KMS-11 (cell line): ENCODE measurements at regions not wholly inside any gene's neighbourhood (a gene's known extent, or its start where the extent isn't known, plus 50 kb on each side); places are given as distances from the start of the nearest gene placed in this dataset.

Experiments used
- H2AFZ ChIP-seq: fragments of 200-600 bp; sonication (generic); 2 replicates; pipeline ENCODE4 v1.6.1; 2016; ENCODE audit warnings: antibody characterized with exemption, mixed run types, low read depth
- H3K27ac ChIP-seq: fragments of 200-600 bp; sonication (generic); 2 replicates; pipeline ENCODE4 v1.6.1; 2016; ENCODE audit warnings: mild to moderate bottlenecking, mixed run types
- H3K27me3 ChIP-seq: fragments of 200-600 bp; sonication (generic); 2 replicates; pipeline ENCODE4 v1.6.1; 2017; ENCODE audit warnings: mild to moderate bottlenecking, low read depth, mixed run types, moderate library complexity; ENCODE audit not compliant: insufficient read depth
- H3K36me3 ChIP-seq: fragments of 200-600 bp; sonication (generic); 2 replicates; pipeline ENCODE4 v1.6.1; 2017; ENCODE audit warnings: mild to moderate bottlenecking, mixed run types; ENCODE audit not compliant: insufficient read depth
- H3K4me1 ChIP-seq: fragments of 200-600 bp; sonication (generic); 2 replicates; pipeline ENCODE4 v1.6.1; 2016; ENCODE audit warnings: mild to moderate bottlenecking, low read depth, mixed run types; ENCODE audit not compliant: poor library complexity, severe bottlenecking
- H3K4me2 ChIP-seq: fragments of 200-600 bp; sonication (generic); 2 replicates; pipeline ENCODE4 v1.7.0; 2016; ENCODE audit warnings: mild to moderate bottlenecking, mixed run types
- H3K4me3 ChIP-seq: fragments of 200-600 bp; sonication (generic); IDR thresholded peaks from 2 replicates; pipeline ENCODE4 v1.6.1; 2017; ENCODE audit warnings: low read depth, low read length, mixed read lengths; ENCODE audit not compliant: insufficient read depth
- H3K79me2 ChIP-seq: fragments of 200-600 bp; sonication (generic); 2 replicates; pipeline ENCODE4 v1.6.1; 2016; ENCODE audit warnings: low read depth, mixed run types; ENCODE audit not compliant: insufficient read depth
- H3K9ac ChIP-seq: fragments of 200-600 bp; sonication (generic); 2 replicates; pipeline ENCODE4 v1.6.1; 2016; ENCODE audit warnings: mild to moderate bottlenecking, mixed run types
- H4K20me1 ChIP-seq: fragments of 200-600 bp; sonication (generic); 2 replicates; pipeline ENCODE4 v1.6.1; 2016; ENCODE audit warnings: mild to moderate bottlenecking, mixed run types; ENCODE audit not compliant: insufficient read depth
- CTCF ChIP-seq: fragments of 200-600 bp; sonication (generic); conservative IDR thresholded peaks from 2 replicates; pipeline ENCODE4 v1.6.1; 2017; ENCODE audit warnings: low read depth, mild to moderate bottlenecking, antibody characterized with exemption, low read length, moderate library complexity, mixed read lengths

GRCh38 chr1:164040754-164041153 lies 518.2 kb upstream of the PBX1 start:
- H3K27ac ChIP-seq, result no peak overlapping the region
- H3K4me2 ChIP-seq, result no peak overlapping the region
- H3K27me3 ChIP-seq, result no peaks in the 10 kb centered on the region
- no peak overlapping the region for H3K4me3 ChIP-seq
- no peaks in the 10 kb centered on the region for H3K4me1 ChIP-seq
- no peaks in the 10 kb centered on the region for H4K20me1 ChIP-seq
- H3K9ac ChIP-seq, result no peak overlapping the region
- no peak for TF ChIP-seq CTCF
- H3K36me3 ChIP-seq, result no peaks in the 10 kb centered on the region
- no peak overlapping the region for H2AFZ ChIP-seq
- no peaks in the 10 kb centered on the region for H3K79me2 ChIP-seq

- Histone ChIP-seq H2AFZ (no peak overlapping the region), H3K4me2 (no peak overlapping the region), H3K4me3 (no peak overlapping the region), H3K36me3 (no peaks in the 10 kb centered on the region; the same call in 1 of the 2 replicates), H3K4me1 (no peaks in the 10 kb centered on the region), H3K27ac (no peak overlapping the region), H3K27me3 (no peaks in the 10 kb centered on the region), H3K9ac (no peak overlapping the region), H3K79me2 (no peaks in the 10 kb centered on the region), H4K20me1 (no peaks in the 10 kb centered on the region)
- TF ChIP-seq CTCF, result no peak
Measured at GRCh38 chr1:164051782-164052181, 507.2 kb upstream of the PBX1 start.

- Histone ChIP-seq H3K9ac (no peak overlapping the region), H3K4me2 (no peak overlapping the region), H3K4me1 (no peaks in the 10 kb centered on the region), H3K27me3 (no peaks in the 10 kb centered on the region), H4K20me1 (no peaks in the 10 kb centered on the region), H3K4me3 (no peak overlapping the region), H3K27ac (no peak overlapping the region), H3K36me3 (no peaks in the 10 kb centered on the region; the same call in 1 of the 2 replicates), H2AFZ (no peak overlapping the region), H3K79me2 (no peaks in the 10 kb centered on the region)
- no peak for TF ChIP-seq CTCF
Measured at GRCh38 chr1:164054331-164054730, 504.7 kb upstream of the PBX1 start.

GRCh38 chr1:164058198-164058597 lies 500.8 kb upstream of the PBX1 start:
- no peak overlapping the region for H2AFZ ChIP-seq
- no peaks in the 10 kb centered on the region for H3K79me2 ChIP-seq
- TF ChIP-seq CTCF, result no peak
- H3K27me3 ChIP-seq, result no peaks in the 10 kb centered on the region
- no peak overlapping the region for H3K4me3 ChIP-seq
- no peak overlapping the region for H3K27ac ChIP-seq
- H3K4me1 ChIP-seq, result no peaks in the 10 kb centered on the region
- no peak overlapping the region for H3K9ac ChIP-seq
- H4K20me1 ChIP-seq, result no peaks in the 10 kb centered on the region
- no peaks in the 10 kb centered on the region; the same call in 1 of the 2 replicates for H3K36me3 ChIP-seq
- no peak overlapping the region for H3K4me2 ChIP-seq
